DOHH2 (cell line): ENCODE measurements at regions not wholly inside any gene's neighbourhood (a gene's known extent, or its start where the extent isn't known, plus 50 kb on each side); places are given as distances from the start of the nearest gene placed in this dataset.

ENCODE experiments used
- EZH2phosphoT487 ChIP-seq: fragments of 200-600 bp; sonication (generic); IDR thresholded peaks from 2 replicates; pipeline ENCODE4 v1.6.1; 2017; ENCODE audit warnings: borderline replicate concordance, mild to moderate bottlenecking, antibody characterized with exemption, low read length, moderate library complexity, mixed read lengths
- TF ChIP-seq, protein P1 (sequence below): fragments of 200-600 bp; sonication (generic); IDR thresholded peaks from one replicate; pipeline ENCODE4 v1.5.1; 2014; ENCODE audit warnings: antibody characterized with exemption, mild to moderate bottlenecking, low read depth, low read length; ENCODE audit not compliant: poor library complexity, severe bottlenecking

DNA sequence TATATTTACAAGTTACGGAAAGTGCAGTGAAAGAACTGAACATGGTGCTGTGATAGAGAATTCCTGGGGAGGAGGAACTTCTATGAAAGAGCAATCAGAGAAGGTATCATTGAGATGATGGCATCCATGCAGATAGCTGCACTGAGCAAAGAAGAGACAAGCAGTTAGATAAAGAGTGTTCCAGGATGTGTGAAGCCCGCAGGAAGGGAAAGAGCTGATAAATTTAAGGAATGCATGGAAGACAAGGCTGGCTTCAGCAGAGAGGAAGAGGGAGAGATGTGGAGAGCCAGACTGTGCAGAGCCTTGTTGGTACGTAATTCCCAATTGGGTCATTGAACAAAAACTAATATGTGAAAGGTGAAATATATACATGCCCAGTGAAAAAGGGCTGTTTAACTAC is 538.9 kb downstream of the INHBA start:
- TF ChIP-seq, protein P1, sequence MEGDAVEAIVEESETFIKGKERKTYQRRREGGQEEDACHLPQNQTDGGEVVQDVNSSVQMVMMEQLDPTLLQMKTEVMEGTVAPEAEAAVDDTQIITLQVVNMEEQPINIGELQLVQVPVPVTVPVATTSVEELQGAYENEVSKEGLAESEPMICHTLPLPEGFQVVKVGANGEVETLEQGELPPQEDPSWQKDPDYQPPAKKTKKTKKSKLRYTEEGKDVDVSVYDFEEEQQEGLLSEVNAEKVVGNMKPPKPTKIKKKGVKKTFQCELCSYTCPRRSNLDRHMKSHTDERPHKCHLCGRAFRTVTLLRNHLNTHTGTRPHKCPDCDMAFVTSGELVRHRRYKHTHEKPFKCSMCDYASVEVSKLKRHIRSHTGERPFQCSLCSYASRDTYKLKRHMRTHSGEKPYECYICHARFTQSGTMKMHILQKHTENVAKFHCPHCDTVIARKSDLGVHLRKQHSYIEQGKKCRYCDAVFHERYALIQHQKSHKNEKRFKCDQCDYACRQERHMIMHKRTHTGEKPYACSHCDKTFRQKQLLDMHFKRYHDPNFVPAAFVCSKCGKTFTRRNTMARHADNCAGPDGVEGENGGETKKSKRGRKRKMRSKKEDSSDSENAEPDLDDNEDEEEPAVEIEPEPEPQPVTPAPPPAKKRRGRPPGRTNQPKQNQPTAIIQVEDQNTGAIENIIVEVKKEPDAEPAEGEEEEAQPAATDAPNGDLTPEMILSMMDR: no peak
- no peak for TF ChIP-seq EZH2phosphoT487
